ENCODE measurements at regions not wholly inside any gene's neighbourhood (a gene's known extent, or its start where the extent isn't known, plus 50 kb on each side); places are given as distances from the start of the nearest gene placed in this dataset.

DNA sequence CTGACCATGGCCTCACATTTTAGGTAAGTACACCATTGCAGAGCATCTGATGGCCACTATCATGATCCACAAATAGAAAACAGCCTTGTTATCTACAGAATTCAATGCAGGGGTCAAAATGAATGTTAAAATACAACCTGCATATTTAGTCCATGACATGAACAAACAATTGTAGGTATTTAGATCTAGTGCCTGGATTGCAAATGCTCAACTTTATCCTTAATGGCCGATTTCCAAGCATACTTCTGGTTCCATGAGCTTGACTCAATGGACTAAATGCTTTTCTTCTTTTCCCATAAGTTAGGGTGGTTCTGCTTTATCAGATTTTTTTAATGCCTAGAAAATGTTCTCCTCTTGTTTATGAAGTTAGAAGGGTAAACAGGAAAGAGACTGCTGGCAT is 139.2 kb upstream of the TTC29 start:
- H3K4me1 Mint-ChIP-seq (ENCODE audit: low read depth): no peaks in the 10 kb centered on the region
- peaks cover 3% of the 10 kb centered on the region for H3K27me3 Mint-ChIP-seq
- no peak for DNase-seq (ENCODE audit: low spot score, unreplicated experiment)
- H3K36me3 Mint-ChIP-seq (ENCODE audit: insufficient read depth): no peaks in the 10 kb centered on the region
- no peaks in the 10 kb centered on the region for H3K9me3 Mint-ChIP-seq (ENCODE audit: low read depth)
- H3K4me3 Mint-ChIP-seq (ENCODE audit: low read depth): no peak overlapping the region
- no peak overlapping the region for H3K27ac Mint-ChIP-seq
- TF ChIP-seq, protein P1, sequence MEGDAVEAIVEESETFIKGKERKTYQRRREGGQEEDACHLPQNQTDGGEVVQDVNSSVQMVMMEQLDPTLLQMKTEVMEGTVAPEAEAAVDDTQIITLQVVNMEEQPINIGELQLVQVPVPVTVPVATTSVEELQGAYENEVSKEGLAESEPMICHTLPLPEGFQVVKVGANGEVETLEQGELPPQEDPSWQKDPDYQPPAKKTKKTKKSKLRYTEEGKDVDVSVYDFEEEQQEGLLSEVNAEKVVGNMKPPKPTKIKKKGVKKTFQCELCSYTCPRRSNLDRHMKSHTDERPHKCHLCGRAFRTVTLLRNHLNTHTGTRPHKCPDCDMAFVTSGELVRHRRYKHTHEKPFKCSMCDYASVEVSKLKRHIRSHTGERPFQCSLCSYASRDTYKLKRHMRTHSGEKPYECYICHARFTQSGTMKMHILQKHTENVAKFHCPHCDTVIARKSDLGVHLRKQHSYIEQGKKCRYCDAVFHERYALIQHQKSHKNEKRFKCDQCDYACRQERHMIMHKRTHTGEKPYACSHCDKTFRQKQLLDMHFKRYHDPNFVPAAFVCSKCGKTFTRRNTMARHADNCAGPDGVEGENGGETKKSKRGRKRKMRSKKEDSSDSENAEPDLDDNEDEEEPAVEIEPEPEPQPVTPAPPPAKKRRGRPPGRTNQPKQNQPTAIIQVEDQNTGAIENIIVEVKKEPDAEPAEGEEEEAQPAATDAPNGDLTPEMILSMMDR (IDR thresholded peaks at IDR 0.05; ENCODE audit: unreplicated experiment): no peak

DNA sequence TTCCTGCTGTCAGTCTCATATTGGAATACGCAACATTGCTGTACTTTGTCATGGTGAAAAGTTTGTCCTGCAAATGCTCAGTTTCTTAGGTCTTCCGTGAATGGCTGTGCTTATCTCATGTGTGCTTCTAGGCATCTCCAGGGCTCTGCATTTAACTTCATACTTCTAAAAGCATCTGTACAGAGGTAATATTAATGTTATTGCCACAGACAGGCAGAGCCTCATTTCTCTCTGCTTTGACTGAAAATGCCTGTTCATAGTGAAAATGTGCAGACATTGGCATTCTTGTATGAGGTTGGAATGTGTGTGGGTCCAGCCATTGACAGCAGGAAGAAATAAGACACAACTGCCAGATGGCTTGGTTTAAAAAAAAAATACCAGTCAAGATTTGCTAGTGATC is 140.1 kb upstream of the TTC29 start:
- H3K36me3 Mint-ChIP-seq (ENCODE audit: insufficient read depth): no peaks in the 10 kb centered on the region
- peaks cover 7% of the 10 kb centered on the region for H3K4me1 Mint-ChIP-seq (ENCODE audit: low read depth)
- H3K4me3 Mint-ChIP-seq (ENCODE audit: low read depth): no peak overlapping the region
- no peaks in the 10 kb centered on the region for H3K9me3 Mint-ChIP-seq (ENCODE audit: low read depth)
- H3K27ac Mint-ChIP-seq: no peak overlapping the region
- TF ChIP-seq, protein P1 (IDR thresholded peaks at IDR 0.05; ENCODE audit: unreplicated experiment): no peak
- H3K27me3 Mint-ChIP-seq: peaks cover 3% of the 10 kb centered on the region
- no peak for DNase-seq (ENCODE audit: low spot score, unreplicated experiment)

DNA sequence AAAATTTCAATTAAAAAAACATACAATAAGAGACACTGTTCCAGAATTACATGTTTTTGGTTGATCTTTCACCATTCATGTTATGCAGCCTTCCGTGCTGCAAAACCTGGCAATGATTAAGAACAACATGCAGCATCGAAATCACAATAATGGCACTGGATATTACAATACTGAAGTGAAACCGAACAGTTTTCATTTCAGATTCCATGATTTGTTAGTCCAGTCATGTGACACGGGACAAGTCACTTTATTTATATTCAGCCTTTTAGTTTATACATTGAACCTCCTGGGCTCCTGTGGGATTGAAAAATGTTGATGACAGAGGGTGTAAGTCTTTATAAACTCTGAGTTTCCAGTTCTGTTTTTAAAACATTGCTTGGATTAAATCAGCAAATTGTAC is 142.5 kb upstream of the TTC29 start:
- Mint-ChIP-seq H3K9me3 (ENCODE audit: low read depth) (no peaks in the 10 kb centered on the region), H3K36me3 (ENCODE audit: insufficient read depth) (no peaks in the 10 kb centered on the region)

DNA sequence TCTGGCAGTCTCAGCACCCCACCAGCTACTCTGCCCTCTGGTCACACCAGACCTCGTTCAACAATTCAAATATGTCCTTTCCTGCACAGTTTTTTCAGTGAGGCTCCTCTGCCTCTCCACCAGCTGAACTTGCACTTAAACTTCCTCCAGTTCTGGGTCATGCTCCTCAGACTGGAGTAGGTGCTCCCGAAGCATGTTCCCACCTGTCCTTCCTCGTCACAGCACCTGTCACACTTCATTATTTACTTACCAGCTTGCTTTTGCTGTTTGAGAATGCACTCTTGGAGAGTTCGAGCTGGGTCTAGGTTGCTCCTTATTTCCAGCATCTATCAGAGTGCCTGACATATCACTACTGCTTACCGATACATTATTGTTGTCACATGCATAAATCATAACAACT is 144.8 kb upstream of the TTC29 start:
- TF ChIP-seq, protein P1 (IDR thresholded peaks at IDR 0.05; ENCODE audit: unreplicated experiment): no peak
- Mint-ChIP-seq H3K27me3 (peaks cover 3% of the 10 kb centered on the region), H3K4me3 (ENCODE audit: low read depth) (no peak overlapping the region), H3K27ac (no peak overlapping the region), H3K36me3 (ENCODE audit: insufficient read depth) (no peaks in the 10 kb centered on the region), H3K4me1 (ENCODE audit: low read depth) (peaks cover 21% of the 10 kb centered on the region), H3K9me3 (ENCODE audit: low read depth) (no peaks in the 10 kb centered on the region)
- DNase-seq (ENCODE audit: low spot score, unreplicated experiment): no peak

More for the DNA sequence above, 142.5 kb upstream of the TTC29 start:
- no peak overlapping the region for H3K27ac Mint-ChIP-seq
- H3K4me3 Mint-ChIP-seq (ENCODE audit: low read depth): no peak overlapping the region
- peaks cover 10% of the 10 kb centered on the region for H3K4me1 Mint-ChIP-seq (ENCODE audit: low read depth)
- TF ChIP-seq, protein P1 (IDR thresholded peaks at IDR 0.05; ENCODE audit: unreplicated experiment): no peak
- no peak for DNase-seq (ENCODE audit: low spot score, unreplicated experiment)
- H3K27me3 Mint-ChIP-seq: peaks cover 3% of the 10 kb centered on the region

DNA sequence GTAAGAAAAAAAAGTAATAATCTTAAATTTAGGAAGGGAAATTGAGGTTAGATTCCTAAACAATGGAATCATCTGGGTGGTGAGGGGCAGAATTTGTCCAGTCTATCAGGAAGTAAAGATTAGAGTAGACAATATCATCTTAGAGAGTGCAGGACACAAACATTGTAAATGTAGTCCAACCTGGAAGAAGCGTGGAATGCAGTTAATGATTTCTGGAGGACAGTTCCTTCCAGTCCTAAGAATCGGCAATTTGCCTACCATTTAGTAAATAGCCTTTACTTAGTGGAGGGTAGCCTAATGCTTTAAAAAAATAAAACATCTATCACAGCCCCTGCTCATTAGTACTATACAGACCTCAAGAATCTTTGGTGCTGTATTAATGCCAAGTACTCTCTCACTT is 147.5 kb upstream of the TTC29 start:
- TF ChIP-seq, protein P1 (IDR thresholded peaks at IDR 0.05; ENCODE audit: unreplicated experiment): no peak
- Mint-ChIP-seq H3K9me3 (ENCODE audit: low read depth) (no peaks in the 10 kb centered on the region), H3K36me3 (ENCODE audit: insufficient read depth) (no peaks in the 10 kb centered on the region), H3K4me3 (ENCODE audit: low read depth) (no peak overlapping the region), H3K27me3 (peaks cover 3% of the 10 kb centered on the region), H3K27ac (no peak overlapping the region), H3K4me1 (ENCODE audit: low read depth) (peaks cover 22% of the 10 kb centered on the region)
- DNase-seq (ENCODE audit: low spot score, unreplicated experiment): no peak

All from progenitor cell of endocrine pancreas (in vitro differentiated cells).